ENCODE measurements at regions not wholly inside any gene's neighbourhood (a gene's known extent, or its start where the extent isn't known, plus 50 kb on each side); places are given as distances from the start of the nearest gene placed in this dataset.
"Not testable (repeated sequence)": the region's sequence is repeated elsewhere in the genome, so short reads cannot be mapped to it uniquely, and the experiment has no call there.

- ATAC-seq, DNase-seq: not testable (repeated sequence)
Measured at GRCh38 chr17:20902496-20902895, 140.3 kb downstream of the USP22 start.

- not testable (repeated sequence) for DNase-seq
Measured at GRCh38 chr17:20903549-20903948, 139.3 kb downstream of the USP22 start.

GRCh38 chr17:20908313-20909267, 134.2 kb downstream of the USP22 start:
- DNase-seq, result peak; percentile 85
- peak; percentile 99 for ATAC-seq

More at GRCh38 chr17:20903549-20903948, 139.3 kb downstream of the USP22 start:
- ATAC-seq, result not testable (repeated sequence)

GRCh38 chr17:20914658-20915057, 128.2 kb downstream of the USP22 start:
- no peak for DNase-seq

GRCh38 chr17:20916383-20916782, 126.4 kb downstream of the USP22 start:
- ATAC-seq (no peak), DNase-seq (no peak)

More at GRCh38 chr17:20914658-20915057, 128.2 kb downstream of the USP22 start:
- no peak for ATAC-seq

- ATAC-seq, DNase-seq: not testable (repeated sequence)
Measured at GRCh38 chr17:20917610-20918306, 125.1 kb downstream of the USP22 start.

- no peak for ATAC-seq
- no peak for DNase-seq
Measured at GRCh38 chr17:20920095-20920814, 122.6 kb downstream of the USP22 start.

GRCh38 chr17:20920815-20921199, 122.0 kb downstream of the USP22 start:
- DNase-seq (no peak), ATAC-seq (no peak)

GRCh38 chr17:20922128-20922670, 120.6 kb downstream of the USP22 start:
- no peak for DNase-seq
- no peak for ATAC-seq

GRCh38 chr17:20924306-20924705, 118.5 kb downstream of the USP22 start:
- no peak for ATAC-seq

GRCh38 chr17:20925091-20925490, 117.7 kb downstream of the USP22 start:
- DNase-seq (no peak), ATAC-seq (no peak)

More at GRCh38 chr17:20924306-20924705, 118.5 kb downstream of the USP22 start:
- no peak for DNase-seq

- ATAC-seq (no peak), DNase-seq (no peak)
Measured at GRCh38 chr17:20925954-20926353, 116.9 kb downstream of the USP22 start.

GRCh38 chr17:20926532-20926931, 116.3 kb downstream of the USP22 start:
- DNase-seq (no peak), ATAC-seq (no peak)

GRCh38 chr17:20927308-20927977, 115.4 kb downstream of the USP22 start:
- no peak for ATAC-seq
- DNase-seq, result no peak

GRCh38 chr17:20929334-20929733, 113.5 kb downstream of the USP22 start:
- no peak for DNase-seq
- no peak for ATAC-seq

- DNase-seq (no peak), ATAC-seq (no peak)
Measured at GRCh38 chr17:20930081-20930760, 112.6 kb downstream of the USP22 start.

- DNase-seq, ATAC-seq: not testable (repeated sequence)
Measured at GRCh38 chr17:20933040-20933439, 109.8 kb downstream of the USP22 start.

- DNase-seq (no peak), ATAC-seq (no peak)
Measured at GRCh38 chr17:20934288-20934687, 108.5 kb downstream of the USP22 start.

- ATAC-seq, result no peak
- DNase-seq, result no peak
Measured at GRCh38 chr17:20935740-20936139, 107.1 kb downstream of the USP22 start.

GRCh38 chr17:20938244-20938643, 104.6 kb downstream of the USP22 start:
- ATAC-seq (no peak), DNase-seq (no peak)

Measured in stimulated activated naive CD8-positive, alpha-beta T cell treated with anti-CD3 and anti-CD28 coated beads, Interleukin-15, Interleukin-2, amounts not matched to agents 100 U/mL and 50 U/mL, for 24 hours (primary cell).